GF-D8 (cell line): ENCODE measurements at regions not wholly inside any gene's neighbourhood (a gene's known extent, or its start where the extent isn't known, plus 50 kb on each side); places are given as distances from the start of the nearest gene placed in this dataset.
"Not testable (repeated sequence)": the region's sequence is repeated elsewhere in the genome, so short reads cannot be mapped to it uniquely, and the experiment has no call there.

Experiments
- DNase-seq: peaks from one replicate; lab custom pipeline; 2025; lab: John Stamatoyannopoulos, UW

DNA sequence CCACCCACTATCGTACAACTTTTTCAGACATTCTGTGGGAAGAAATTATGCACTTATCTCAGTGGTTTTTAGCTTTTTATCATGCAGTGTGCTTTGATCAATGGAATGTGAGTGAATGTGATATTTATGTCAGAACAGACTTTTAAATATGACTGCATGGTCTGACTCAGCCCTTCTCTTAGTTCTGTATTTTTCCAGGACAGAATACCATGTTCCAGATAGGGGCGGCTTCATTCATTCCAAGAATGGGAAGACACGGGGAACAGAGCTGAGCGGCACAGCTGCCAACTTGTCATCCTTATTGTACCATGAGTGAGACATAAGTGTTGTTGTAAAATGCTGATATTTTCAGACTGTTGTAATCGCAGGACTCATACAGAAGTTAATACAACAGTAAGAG, 214.6 kb upstream of the NCAM2 start:
- DNase-seq: no peak

DNA sequence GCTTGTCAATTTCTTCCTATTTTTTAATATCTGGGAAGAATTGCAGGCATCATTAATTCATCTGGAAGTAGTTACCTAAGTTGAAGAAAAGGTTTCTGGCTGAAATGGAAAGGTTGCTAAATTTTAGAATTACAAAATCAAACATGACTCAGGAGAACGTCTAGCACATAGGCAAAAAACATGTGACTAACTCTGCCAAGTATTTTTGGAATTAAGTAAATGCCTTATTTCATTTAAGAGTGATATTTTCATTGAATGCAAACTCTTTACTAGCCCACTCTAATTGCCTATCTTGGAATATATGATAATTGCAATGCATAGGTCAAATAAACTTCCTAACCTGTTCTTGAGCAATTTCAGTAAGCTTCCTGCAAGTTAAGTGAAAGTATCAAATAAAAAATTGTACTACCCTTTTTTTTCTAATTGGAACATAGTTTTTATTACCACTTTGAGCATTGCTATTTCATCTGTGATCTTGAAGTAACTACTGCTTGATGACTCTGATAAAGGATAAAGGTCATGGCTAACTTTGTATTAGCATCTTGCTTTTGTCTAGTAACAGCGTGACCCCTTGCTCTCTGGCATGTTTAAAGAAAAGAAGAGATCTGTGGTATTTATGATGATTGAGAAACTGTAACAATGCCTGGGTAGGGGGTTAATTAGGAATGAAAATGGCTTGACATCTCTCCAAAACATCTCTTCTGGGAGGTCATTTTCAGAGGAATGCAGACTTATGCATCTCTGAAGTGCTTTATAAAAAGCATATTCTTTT, 208.3 kb upstream of the NCAM2 start:
- no peak for DNase-seq

DNA sequence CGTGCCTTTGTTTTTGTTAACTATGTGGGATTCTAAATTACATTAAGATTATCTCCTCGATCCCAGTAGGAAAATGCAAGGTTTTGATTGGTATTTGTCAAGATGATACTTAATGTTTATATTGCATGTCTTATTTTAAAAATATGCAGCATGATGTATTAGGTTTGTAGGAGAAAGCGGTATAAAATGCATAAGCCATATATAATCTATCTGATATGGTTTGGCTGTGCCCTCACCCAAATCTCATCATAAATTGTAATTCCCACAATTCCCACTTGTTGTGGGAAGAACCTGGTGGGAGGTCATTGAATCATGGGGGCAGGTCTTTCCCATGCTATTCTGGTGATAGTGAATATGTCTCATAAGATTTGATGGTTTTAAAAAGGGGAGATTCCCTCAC, 198.1 kb upstream of the NCAM2 start:
- DNase-seq: no peak

DNA sequence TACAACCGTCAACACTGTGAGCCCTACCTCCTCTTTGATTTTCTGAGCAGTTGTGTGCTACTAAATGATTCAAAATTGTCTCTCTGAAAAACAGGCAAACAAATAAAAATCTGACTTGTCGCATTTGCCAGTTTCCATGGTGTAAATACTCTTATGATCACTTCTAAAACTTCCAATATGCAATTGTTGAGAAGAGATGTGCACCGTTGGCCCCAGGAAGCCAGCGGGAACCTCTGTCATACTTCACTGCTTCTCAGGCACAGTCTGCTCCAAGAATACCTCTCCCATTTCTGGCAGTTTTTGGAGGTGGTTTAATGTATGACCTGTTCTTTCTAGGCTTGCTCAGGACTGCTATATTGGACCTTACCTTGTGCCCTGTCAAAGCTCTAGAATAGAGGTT, 196.0 kb upstream of the NCAM2 start:
- DNase-seq: no peak

DNA sequence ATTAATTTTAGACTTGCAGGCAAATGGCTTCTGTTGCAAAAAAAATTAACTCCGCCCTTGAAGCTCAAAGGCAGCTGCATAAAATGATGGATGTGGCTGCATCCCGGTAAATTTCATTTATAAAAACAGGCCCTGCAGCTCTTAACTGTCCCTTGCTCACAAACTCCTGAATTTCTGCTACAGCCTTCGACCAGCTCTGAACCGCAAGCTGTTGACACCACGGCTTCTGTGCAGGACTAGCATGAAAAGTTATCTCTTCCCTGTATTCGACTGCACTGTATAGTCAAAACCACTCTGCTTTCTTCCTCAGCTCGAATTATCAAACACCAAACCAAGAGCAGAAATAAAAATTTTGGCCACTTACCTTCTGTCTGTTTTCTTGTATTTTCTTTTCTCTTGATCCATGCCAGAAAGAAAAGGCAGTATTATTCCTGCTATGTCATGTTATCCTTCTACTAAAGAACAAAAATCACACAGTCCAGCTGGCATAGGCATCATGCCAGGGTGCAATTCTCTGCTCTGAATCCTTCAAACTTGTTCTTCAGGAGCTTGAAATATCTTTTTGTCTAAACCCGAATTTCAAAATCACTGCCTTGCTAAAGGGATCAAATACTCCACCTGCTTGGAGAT, 195.5 kb upstream of the NCAM2 start:
- DNase-seq: no peak

DNA sequence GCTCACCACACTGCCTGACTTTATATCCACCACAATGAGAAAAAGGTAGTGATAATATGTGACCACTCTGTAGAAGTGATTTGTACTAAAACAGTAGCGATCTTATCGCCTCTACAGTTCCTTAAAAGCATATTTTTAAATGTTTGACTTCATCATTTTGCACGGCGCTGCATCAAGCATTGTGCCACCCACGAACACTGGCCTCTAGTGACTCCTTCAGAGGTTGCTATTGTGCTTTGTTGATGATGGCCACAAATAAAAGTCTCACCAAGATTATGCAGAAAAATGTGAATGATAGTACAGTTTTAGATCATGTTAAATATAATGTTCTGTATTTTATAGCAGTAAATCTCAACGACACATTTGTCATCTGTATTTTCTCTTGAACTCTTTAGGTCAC, 186.5 kb upstream of the NCAM2 start:
- DNase-seq: no peak

DNA sequence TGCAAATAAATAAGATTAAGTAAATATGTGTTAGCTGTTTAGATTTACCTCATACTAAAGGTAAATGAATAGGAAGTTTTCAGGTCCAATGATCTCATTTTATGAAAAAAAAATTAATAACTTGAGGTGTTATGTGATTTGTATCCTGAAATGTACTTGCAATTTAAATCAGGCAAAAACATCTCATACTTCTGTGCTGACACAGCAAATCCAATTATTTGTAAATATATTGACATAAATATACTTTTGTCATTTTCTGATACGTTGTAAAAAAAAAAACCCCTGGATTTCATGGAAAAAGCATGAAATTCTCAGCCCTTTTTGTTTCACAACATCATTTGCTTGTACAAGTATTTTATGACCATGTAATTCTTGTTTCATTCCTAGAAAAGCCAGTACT, 184.1 kb upstream of the NCAM2 start:
- no peak for DNase-seq

DNA sequence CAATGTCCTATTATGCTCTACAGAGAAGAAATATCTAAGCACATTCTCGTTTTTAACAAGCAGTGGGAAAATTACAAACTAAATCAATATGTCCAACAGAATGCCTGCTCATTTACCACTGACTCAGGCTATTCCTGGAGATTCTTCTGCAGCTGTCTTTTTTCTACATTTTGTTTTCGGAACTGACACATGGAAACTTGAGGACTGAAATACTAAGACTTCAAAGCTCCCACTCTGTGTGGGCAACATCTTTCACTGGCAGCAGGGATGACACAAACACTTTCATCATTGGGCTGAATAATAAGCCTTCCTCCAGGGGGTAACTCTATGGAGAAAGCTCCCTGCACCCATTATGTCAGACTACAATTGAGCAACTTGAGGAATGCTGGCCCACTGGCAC, 175.5 kb upstream of the NCAM2 start:
- no peak for DNase-seq

DNA sequence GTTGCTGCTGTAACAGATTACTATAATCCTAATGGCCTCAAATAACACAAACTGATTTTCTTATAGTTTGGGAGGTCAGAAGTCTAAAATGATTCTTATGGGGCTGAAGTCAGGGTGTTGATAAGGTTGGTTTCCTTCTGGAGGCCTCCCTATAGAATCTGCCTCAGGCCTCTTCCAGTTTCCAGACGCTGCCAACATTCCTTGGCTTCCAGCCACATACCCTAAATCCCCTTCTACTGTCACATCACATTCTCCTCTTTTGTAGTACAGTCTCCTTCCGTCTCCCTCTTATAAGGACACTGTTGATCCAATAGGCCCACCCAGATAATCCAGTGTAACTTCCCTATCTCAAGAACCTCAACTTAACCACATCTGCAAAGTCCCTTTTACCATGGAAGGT, 145.3 kb upstream of the NCAM2 start:
- DNase-seq: no peak

DNA sequence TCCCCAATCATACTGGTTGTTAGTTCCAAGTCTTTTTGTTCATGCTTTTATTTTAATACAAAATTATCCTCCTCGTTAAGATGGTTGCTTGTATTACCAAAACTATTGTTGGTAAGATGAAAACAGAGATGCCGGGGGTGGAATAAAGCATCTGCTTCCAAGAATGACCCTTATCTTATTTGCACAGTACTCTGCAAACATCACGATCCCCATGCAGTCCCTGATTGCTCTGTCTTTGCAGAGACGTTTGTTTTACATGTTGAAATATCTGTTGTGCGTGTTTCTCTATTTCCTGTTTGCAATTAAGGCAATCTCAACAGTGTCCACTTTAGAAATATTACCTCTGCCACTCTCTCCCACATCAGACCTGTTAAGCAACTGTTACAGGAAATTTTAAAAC, 141.3 kb upstream of the NCAM2 start:
- no peak for DNase-seq

DNA sequence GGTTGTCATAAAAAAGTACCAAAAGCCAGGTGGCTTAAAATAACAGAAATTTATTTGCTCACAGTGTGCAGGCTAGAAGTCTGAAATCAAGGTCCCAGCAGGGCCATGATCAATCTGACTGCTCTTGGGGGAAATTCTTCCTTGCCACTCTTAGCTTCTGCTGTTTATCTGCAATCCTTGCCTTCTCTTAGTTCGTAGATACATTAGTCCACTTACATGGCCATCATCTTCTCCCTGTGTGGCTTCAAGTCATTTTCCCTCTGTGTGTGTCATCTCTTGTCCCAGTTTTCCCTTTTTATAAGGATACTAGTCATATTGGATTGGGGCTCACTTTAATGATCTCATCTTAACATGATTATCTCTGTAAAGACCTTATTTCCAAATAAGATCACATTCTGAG, 124.0 kb upstream of the NCAM2 start:
- no peak for DNase-seq

DNA sequence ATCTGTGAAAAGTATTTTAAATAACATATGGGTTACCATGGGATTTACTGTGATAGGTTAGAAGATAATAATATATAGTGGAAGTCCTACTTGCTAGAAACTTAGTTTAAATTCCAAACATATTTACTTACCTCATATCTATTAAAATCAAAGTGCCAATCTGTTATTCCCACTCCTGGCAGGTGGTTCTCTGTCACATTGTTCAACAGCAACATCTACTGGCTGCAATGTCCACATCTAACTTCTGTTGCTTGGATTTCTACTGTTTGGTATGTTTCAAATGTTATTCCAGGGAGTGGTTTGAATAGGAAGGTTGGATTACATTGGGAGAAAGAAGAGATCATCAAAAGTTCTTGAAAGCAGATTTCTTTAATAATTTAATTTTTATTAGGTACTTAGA, 122.5 kb upstream of the NCAM2 start:
- no peak for DNase-seq

DNA sequence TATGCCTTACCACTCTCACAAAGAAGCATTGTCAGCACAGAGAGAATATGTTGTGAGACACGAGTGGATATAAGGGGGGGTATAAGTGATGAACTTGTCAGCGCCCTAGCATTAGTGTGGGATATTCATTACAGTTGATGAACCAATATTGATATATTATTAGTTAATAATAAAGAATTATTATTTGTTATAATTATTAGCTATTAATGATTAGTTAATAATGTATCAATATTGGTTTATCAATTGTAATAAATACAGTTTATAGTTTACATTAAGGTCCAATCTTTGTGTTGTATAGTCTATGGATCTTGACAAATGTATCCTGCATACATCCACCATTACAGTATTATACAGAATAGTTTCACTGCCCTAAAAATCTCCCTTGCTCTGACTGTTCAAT, 120.2 kb upstream of the NCAM2 start:
- DNase-seq: no peak

DNA sequence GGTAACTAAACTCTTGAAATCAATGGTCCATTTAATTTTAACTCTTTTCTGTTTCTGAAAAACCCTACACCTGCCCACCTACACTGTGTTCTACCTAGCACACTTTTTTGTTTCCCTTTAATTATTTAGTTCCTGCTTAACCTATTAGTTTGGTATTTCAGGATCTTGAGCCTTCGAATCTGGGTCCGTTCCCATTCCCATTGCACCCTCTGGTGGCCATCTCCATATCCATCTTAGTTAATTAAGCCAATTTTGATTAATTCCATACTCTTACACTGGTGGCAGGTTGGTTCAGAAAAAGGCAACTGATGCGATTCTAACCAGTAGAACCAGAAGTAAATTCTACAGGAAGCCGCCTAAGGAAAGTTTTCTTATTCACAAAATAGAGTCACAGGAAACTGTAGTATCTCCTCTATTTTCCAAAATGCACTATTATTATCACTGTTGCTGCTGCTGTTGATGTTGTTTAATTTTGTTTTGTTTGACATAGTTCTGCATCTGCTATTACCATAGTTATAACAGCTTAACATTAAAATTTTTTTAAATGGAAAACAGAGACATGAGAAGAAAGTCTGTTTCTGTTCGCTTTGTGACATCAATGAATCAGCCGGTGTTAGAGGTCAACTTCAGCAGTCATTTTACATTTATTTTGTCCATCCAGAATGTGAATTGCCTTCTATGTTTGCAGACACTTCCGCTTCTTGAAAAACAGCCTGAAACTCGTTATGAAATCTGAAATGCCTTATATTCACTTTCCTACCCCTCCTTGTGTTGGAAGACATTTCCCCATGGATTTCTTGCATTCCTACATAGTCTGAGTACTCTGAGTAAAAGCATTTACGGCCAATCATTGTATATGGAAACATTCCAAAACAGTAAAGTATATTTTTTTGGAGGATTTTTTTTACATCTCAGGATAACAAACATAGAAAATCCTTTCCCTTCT, 115.5 kb upstream of the NCAM2 start:
- no peak for DNase-seq

DNA sequence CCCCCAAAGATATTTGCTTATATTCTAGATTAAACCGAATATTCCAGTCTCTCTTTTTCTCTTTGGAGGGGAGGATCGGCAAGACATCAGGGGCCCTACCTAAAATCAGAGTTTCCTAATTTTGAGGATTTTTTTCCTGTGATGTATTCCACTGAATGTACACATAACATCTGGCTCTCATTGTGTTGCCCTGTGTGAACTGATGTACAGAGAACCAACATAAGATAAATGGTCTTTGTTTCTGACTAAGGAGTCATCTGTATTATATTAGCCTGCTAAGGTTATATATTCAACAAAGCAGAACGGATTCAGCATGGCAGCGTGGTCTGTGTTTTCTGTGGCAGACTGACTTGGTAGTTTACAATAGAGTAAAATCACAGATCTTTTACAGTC, 114.8 kb upstream of the NCAM2 start:
- DNase-seq: no peak

DNA sequence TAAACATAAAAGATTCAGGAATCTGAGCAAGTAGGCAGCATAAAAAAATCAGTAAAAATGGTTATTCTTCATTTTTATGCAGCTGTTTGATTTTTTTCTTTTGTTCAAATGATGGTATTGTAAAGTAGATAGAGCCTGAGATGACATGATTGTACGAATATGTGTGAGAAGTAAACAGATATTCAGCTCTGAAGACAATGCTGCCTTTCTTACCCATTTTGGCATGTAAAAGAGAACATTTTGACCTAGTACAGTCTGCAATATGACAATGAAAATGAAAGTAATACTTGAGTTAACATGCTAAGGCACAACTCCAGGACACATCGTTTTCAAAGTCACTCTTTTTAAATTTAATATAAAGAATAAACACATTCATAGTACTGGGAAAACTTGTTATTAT, 95.7 kb upstream of the NCAM2 start:
- no peak for DNase-seq

DNA sequence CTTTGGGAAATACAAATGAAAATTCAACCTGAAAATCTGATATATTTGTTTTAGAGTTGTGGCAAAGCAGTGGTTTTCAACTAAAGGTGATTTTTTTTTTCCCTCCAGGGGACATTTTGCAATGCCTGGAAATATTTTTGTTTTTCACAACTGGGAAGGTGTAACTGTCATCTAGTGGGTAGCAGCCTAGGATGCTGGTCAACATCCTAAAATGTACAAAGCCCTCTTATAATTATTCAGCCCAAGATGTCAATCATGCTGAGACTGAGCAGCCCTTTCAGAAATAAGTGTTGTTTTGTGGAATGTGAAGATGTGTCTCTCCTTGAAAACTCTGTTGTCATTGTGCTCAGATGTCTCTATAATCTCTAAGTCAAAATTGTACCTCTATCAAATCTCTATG, 95.2 kb upstream of the NCAM2 start:
- no peak for DNase-seq

DNA sequence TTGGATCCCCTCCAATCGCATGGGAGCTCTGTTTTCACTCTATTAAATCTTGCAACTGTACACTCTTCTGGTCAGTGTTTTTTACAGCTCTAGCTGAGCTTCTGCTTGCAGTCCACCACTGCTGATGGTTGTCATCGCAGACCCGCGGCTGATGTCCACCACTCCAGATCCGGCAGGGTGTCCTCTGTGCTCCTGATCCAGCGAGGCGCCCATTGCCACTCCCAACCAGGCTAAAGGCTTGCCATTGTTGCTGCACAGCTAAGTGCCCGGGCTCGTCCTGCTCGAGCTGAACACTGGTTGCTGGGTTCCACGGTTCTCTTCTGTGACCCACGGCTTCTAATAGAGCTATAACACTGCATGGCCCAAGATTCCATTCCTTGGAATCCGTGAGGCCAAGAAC, 70.7 kb upstream of the NCAM2 start:
- DNase-seq: not testable (repeated sequence)

DNA sequence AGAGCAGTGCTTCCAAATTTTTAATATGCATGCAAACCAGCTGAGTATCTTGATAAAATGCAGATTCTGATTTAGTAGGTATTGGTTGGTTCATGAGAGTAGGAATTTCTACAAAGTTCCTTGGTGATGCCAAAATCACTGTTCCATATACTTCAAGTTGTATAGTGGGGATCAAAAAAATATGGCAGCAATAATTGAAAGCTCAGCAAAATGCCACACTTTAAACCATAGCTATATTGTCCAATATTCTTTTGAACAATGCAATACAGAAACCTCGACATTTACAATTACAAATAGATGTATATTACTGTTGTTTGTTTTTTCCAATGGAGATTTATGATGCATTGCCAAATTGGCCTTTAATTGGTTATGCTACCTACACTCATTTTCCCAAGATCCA, 55.7 kb upstream of the NCAM2 start:
- no peak for DNase-seq

DNA sequence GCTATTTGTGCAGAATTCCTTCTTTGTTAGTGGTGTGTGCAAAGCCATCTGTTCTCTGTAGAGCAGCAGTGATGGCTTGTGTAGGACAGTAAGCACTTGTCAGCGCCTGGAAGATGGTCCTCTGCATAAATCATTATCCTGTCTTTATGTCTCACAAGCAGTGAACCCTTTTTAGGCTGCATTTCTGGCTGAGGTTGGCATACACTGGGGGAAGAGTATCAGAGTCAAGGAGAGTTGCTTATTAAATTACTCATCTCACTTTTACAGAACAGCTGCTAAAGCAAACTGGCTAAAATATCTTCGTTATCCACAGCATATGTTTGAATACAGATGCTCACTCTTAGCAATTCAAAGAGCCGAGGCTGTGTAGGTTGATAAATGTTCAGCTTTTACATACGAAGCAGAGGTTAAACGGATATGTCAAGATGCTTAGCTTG, 54.6 kb upstream of the NCAM2 start:
- DNase-seq: no peak

DNA sequence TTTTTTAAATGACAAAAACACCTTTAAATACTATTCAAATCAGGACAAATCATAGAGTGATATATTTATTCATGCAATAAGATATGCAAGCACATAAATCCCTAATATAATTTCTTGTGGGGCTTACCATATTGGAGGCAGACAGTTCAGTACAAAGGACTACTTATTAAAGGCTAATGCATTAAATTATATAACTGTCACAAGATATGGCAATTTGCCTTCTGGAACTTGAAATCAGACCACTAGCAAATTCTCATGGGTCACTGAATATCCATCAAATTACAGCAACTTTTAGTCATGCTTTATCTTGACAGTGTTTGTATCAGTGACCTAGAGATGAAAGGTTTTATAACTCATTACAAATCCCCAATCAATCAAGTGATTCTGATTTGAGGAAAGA, 54.1 kb upstream of the NCAM2 start:
- no peak for DNase-seq

DNA sequence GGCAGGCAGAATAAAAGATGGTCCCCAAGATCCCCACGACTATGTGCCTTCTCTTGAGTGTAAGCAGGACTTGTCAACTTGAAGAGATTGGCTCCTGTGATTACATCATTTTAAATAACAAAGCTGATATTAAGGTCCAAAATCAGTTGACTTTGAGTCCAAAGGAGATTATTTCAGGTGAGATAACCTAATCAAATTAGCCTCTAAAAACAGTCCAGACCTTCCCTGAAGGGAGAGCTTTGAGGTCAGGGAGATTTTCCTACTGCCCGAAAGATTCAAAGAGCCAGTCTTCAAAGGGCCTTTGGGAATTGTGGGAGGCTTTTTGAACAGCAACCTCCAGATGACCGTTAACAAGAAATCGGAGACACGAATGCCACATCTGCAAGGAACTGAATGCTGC, 51.5 kb upstream of the NCAM2 start:
- DNase-seq: no peak
